Dedifferentiated amniotic fluid mesenchymal stem cell (primary cell): ENCODE measurements at regions not wholly inside any gene's neighbourhood (a gene's known extent, or its start where the extent isn't known, plus 50 kb on each side); places are given as distances from the start of the nearest gene placed in this dataset.
A peak's percentile ranks its signal among the peaks of the same experiment; 100 is the strongest.

Experiments
- DNase-seq: peaks from one replicate; pipeline ENCODE4 v3.0.0-alpha.2; 2016; ENCODE audit errors: extremely low spot score

- DNase-seq = no peak
Measured at GRCh38 chr3:144295613-144296012, 324.0 kb downstream of the DIPK2A start.

- DNase-seq = no peak
Measured at GRCh38 chr3:144296808-144297207, 325.2 kb downstream of the DIPK2A start.

GRCh38 chr3:144301863-144302262 is 330.2 kb downstream of the DIPK2A start:
- DNase-seq = no peak

- DNase-seq = no peak
Measured at GRCh38 chr3:144307951-144308350, 336.3 kb downstream of the DIPK2A start.

- DNase-seq = no peak
Measured at GRCh38 chr3:144308396-144308795, 336.8 kb downstream of the DIPK2A start.

DNA sequence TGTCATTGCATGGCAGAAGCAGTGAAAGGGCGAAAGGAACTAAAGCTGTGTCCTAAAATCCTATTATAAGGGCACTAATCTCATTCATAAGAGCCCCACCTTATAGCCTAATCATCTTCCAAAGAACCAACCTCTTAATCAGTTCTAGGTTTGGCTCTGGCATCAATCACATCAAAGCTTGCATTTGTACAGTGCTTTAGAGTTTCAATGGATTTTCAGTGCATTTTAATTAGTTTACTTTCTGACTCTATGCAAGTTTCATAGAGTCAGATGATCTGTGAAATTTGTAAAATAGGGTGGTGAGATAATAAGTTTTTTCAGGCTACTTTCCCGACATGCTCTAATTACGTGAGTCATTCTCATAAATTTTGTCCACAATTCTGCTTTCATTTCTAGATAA is 341.1 kb downstream of the DIPK2A start:
- DNase-seq = no peak

GRCh38 chr3:144314946-144315345 is 343.3 kb downstream of the DIPK2A start:
- DNase-seq = no peak

GRCh38 chr3:144317961-144318360 is 346.3 kb downstream of the DIPK2A start:
- DNase-seq = no peak

GRCh38 chr3:144324076-144324475 is 352.5 kb downstream of the DIPK2A start:
- no peak for DNase-seq

DNA sequence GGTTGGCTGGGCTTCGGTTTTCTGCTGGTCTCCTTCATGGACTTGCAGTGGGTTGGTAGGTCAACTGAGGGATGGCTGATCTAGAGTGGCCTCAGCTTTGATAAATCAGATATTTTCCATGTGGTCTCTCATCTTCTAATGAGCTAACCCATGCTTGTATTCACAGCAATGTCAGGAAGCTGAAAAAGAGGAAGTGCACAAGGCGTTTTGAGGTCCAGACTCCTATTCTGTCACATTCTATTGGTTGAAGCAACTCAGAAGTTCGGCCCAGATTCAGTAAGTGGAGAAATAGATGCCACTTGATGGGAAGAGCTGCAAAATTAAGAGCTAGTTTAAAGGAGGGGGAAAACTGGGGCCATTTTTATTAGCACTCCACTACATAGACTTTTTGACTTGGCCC is 361.2 kb downstream of the DIPK2A start:
- no peak for DNase-seq

- DNase-seq = no peak
Measured at GRCh38 chr3:144341471-144341870, 369.8 kb downstream of the DIPK2A start.

- no peak for DNase-seq
Measured at GRCh38 chr3:144343343-144343742, 371.7 kb downstream of the DIPK2A start.

GRCh38 chr3:144343777-144344176 is 372.2 kb downstream of the DIPK2A start:
- DNase-seq = no peak

GRCh38 chr3:144344925-144345548 is 373.4 kb downstream of the DIPK2A start:
- no peak for DNase-seq

DNA sequence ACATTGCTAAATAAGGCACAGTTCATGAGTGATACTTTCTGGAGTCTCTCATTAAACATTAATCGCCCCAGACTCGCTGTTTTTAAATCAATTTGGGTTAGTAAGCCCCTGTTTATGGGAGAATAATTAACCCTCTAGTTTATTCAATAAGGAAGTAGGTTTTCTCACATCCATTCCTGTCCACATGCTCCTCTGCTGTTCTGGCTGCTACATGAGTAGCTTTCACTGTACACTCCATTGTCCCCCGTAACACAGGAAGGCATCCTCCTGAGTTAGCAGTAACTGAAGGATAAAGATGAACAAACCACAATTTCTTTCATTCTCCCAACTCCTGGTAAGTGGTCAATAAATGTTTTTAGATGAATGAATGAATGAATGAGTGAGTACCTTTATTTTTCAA is 378.5 kb downstream of the DIPK2A start:
- no peak for DNase-seq

- no peak for DNase-seq
Measured at GRCh38 chr3:144351011-144351410, 379.4 kb downstream of the DIPK2A start.

DNA sequence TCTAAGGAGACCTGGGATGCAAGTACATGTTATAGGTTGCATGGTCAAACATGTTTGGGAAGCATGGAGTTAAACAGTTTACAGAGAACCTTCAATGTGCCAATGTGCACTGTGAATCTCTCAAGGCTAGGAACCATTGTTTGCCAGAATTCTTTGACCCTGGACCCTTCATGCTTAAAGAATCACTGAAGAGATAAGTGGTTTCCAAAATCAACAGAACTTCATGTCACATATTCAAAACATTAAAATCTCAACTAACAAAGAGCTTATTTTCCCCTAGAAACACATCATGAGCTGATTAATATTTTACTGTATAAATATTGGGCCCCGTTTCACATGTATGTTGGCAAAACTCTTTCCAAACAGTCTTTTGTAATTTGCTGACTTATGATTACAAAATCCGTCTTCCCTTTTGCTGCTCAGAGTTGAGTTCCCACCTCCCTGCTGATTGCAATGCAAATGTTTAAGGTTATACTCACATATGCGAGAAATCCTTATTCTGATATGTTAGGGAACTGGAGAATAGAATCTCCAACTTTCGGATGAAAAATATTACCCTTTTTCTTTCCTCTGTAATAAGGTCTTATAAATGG is 380.2 kb downstream of the DIPK2A start:
- no peak for DNase-seq

DNA sequence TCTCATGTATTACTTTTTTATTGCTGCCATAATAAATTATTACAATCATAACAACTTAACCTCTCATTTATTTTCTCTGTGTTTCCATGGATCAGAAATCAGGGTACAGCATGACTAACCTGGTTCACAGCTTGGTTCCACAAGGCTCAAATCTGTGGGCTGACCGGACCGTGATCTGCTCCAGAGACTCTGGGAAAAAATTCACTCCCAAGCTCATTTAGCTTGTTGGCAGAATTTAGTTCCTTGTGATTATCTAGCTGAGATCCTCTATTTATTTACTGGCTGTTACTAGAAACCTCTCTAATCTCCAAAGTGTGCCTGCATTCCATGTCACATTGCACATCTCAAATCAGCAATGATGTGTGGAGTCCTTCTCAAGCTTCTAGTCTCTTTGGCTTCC is 386.6 kb downstream of the DIPK2A start:
- no peak for DNase-seq

DNA sequence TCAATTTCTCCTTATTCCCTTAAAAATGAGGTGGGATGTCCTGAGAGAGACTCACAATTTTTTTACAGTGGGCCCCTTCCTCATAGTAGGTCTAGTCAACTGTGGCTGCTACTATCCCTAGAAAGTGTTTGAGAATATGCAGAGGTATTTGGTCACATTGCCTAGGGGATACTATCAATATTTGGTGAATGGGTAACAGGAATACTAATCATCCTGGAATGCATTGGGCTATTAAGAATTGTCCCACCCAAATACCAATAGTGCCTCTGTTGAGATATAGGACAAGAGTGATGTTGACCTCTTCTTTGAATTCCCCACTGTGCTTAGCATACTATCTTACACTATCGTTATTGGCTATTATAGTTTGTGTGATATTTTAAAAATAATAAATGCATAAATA is 389.4 kb downstream of the DIPK2A start:
- DNase-seq = no peak

DNA sequence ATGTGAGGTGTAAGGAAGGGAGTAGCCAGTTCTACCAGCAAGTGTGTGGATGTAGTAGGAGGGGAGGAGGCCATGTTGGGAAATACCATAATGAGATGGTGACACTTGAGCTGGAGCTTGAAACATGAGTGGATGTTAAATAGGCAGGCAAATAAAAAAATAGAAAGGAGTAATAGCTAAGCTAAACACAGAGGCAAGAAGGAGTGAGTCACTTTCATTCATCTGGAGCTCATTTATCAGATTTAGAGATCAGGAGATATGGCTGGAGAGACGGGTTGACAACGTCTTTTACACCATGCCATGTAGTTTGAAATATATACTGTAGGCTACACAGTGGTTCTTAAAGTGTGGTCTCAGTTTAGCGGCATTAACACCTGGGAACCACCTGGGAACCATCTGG is 390.5 kb downstream of the DIPK2A start:
- peak; percentile 41 for DNase-seq

- no peak for DNase-seq
Measured at GRCh38 chr3:144363856-144364255, 392.2 kb downstream of the DIPK2A start.

GRCh38 chr3:144364737-144365136 is 393.1 kb downstream of the DIPK2A start:
- DNase-seq = peak; percentile 21

DNA sequence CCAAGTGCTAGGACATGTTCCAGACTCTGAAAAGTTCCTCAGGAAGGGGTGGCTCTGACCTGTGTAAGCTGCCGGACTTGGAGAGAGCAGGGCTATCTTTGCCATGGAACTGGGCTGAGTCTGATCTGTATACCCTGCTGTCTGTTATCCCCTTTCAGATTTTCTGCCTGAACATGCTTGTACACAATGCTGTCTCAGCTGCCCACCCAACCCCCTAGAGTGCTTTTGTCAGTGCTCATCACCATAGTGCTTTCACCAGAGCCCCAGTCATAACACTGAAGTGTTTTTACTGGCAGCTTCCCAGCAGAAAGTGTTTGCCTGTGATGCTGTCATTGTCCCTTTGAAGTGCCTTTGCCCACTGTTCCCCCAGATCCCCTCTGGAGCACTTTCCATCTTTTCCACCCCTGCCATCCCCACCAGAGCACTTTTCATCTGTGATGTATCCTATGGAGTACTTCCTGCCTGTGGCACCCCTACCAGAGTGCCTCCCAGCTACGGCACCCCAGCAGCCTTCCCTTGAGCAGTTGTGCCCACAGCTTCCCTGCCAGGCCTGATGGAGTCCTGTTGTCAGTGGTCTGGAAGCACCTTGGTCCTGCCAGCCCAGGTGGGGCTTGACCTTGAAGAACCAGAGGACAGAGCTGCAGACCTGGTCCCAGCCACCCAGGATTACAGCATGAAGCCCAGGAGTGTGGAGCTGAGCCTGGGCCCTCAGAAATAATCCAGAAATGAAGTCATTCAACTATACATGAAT is 397.7 kb downstream of the DIPK2A start:
- no peak for DNase-seq
